Omental fat pad (tissue), 3 donors: ENCODE measurements at regions not wholly inside any gene's neighbourhood (a gene's known extent, or its start where the extent isn't known, plus 50 kb on each side); places are given as distances from the start of the nearest gene placed in this dataset.

Experiments used
- ATAC-seq: fragments of 150-250 bp; one replicate; pipeline ENCODE4 v1.9.1; 2016; ENCODE audit warnings: mild to moderate bottlenecking, moderate library complexity; ENCODE audit not compliant: low FRiP score
- DNase-seq: peaks from one replicate; pipeline ENCODE4 v3.0.0-alpha.2; 2019; ENCODE audit warnings: low spot score
- CTCF ChIP-seq, 3 donors: fragments of 450-650 bp; IDR thresholded peaks; one replicate each; pipeline ENCODE4 v1.5.1; 2016 to 2017; ENCODE audit warnings: antibody characterized with exemption in 3 of 3, mild to moderate bottlenecking in 3 of 3, moderate library complexity in 2 of 3

- TF ChIP-seq CTCF (IDR thresholded peaks at IDR 0.05): no peak
- ATAC-seq: no peak
- no peak for DNase-seq
Observed at GRCh38 chr12:125376422-125376821, 311.2 kb downstream of the AACS start.

GRCh38 chr12:125377093-125377492 lies 311.9 kb downstream of the AACS start:
- ATAC-seq: no peak
- no peak for TF ChIP-seq CTCF (IDR thresholded peaks at IDR 0.05)

GRCh38 chr12:125381373-125381772 lies 316.1 kb downstream of the AACS start:
- no peak for TF ChIP-seq CTCF (IDR thresholded peaks at IDR 0.05)
- ATAC-seq (no peak), DNase-seq (no peak)

More at GRCh38 chr12:125377093-125377492, 311.9 kb downstream of the AACS start:
- no peak for DNase-seq

DNA sequence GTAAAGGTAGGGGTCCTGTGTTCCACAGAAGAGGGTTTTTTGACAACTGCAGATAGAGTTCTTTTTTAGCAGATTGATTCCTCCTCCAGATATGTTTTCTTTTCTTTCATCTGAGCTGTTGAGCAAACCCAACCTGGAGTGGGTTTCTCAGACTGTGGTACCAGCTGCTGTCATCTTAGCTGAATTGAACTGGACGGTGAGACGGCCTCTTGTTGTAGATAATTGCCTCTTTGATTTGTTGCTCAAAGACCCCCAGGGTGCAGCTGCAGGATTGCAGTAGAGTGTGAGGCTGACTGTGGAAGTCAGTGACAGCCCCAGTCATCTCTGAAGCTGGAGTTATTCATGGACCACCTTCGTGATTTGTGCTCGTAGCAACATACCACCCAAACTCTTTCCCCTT lies 317.7 kb downstream of the AACS start:
- ATAC-seq: no peak
- DNase-seq: no peak
- no peak for TF ChIP-seq CTCF (IDR thresholded peaks at IDR 0.05)

DNA sequence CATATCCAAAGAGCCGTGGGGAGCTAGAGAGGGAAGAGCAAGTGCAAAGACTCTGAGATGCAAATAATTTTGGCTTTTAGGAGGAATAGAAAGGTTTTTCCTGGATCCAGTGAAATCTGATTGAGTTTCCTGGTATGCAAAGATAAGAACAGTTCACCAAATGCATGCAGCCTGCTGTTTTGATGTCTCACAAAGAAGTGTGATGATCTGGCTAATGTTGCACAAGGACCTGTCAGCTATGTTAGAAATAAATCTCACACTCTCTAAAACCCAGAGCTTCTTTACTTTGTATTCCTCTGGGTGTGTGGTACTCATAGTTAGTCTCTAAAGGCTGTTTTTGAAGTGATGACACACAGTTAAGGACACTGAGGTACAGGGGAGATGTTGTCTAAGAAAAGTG lies 321.4 kb downstream of the AACS start:
- DNase-seq (no peak), ATAC-seq (no peak)

DNA sequence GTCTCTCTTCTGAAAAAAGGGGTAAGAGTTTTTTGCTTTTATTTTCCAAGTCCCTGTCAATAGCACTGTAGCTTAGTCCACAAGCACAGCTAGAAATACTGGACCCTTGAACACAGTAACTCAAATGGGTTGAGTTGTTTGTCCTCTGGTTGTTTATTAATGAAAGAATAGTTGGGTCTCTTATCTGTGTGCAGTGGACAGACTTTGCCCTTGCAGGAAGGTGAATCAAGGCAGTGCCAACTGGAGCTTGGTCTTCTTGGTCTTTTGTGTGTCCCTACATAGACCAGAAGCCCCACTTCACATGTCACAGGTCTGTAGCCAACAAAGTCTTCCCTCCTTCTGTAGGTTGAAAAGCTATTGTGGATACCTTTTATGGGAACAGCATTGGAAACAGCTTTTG lies 322.0 kb downstream of the AACS start:
- TF ChIP-seq CTCF (IDR thresholded peaks at IDR 0.05): no peak
- no peak for ATAC-seq

More for the DNA sequence above, 321.4 kb downstream of the AACS start:
- no peak for TF ChIP-seq CTCF (IDR thresholded peaks at IDR 0.05)

DNA sequence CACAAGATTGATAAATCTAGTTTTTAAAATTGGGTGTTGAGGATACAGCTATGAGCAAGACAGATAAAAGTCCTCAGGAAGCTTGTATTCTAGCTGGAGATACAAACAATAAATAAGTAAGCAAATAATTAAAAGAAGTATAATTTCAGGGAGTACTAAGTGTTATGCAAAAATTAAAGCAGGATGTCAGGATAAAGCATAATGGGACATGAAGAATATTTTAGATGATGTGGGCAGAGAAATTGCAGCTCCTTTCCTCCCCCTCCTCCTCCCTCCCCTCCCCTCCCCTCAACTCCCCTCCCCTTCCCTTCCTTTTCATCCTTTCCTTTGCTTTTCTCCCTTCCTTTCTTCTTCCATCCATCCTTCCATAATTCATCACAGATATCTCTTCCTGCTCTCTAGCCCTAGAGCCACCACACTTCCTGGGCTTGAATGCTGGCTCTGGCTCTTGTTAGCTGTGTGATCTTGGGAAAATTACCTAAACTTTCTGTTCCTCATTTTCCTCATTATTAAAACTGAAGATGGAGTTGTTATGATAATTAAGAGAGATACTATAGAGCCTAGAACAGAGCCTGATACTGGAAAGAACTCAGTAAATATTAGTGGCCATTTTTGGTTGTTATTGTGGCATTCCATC lies 323.9 kb downstream of the AACS start:
- no peak for TF ChIP-seq CTCF (IDR thresholded peaks at IDR 0.05)
- ATAC-seq: no peak
- no peak for DNase-seq

More for the DNA sequence above, 322.0 kb downstream of the AACS start:
- no peak for DNase-seq
